ENCODE measurements at regions not wholly inside any gene's neighbourhood (a gene's known extent, or its start where the extent isn't known, plus 50 kb on each side); places are given as distances from the start of the nearest gene placed in this dataset.

- TF ChIP-seq CTCF (conservative IDR thresholded peaks at IDR 0.05; ENCODE audit: low read depth, low read length) (no peak), EZH2phosphoT487 (IDR thresholded peaks at IDR 0.05; ENCODE audit: borderline replicate concordance, low read length) (no peak), EZH2 (IDR thresholded peaks at IDR 0.05; ENCODE audit: low read length, unreplicated experiment) (no peak)
Measured at GRCh38 chr3:62962714-62963113, 87.5 kb upstream of the CADPS start.

Data from PC-3 (cell line).